HL-60 (cell line): ENCODE measurements at regions not wholly inside any gene's neighbourhood (a gene's known extent, or its start where the extent isn't known, plus 50 kb on each side); places are given as distances from the start of the nearest gene placed in this dataset.

Experiments used
- CTCF ChIP-seq: IDR thresholded peaks from one replicate; pipeline ENCODE4 v1.5.1; 2011; ENCODE audit warnings: low read length, control low read depth, inconsistent platforms; ENCODE audit not compliant: insufficient read depth
- POLR2AphosphoS5 ChIP-seq: IDR thresholded peaks from 2 replicates; pipeline ENCODE4 v1.6.1; 2012; ENCODE audit warnings: low read depth
- REST ChIP-seq: IDR thresholded peaks from 2 replicates; pipeline ENCODE4 v1.6.1; 2012; ENCODE audit warnings: low read depth; ENCODE audit not compliant: insufficient replicate concordance

GRCh38 chr3:74036102-74036501 is 411.4 kb upstream of the PDZRN3 start:
- TF ChIP-seq CTCF (no peak), REST (no peak), POLR2AphosphoS5 (no peak)
